ENCODE measurements at regions not wholly inside any gene's neighbourhood (a gene's known extent, or its start where the extent isn't known, plus 50 kb on each side); places are given as distances from the start of the nearest gene placed in this dataset.

DNA sequence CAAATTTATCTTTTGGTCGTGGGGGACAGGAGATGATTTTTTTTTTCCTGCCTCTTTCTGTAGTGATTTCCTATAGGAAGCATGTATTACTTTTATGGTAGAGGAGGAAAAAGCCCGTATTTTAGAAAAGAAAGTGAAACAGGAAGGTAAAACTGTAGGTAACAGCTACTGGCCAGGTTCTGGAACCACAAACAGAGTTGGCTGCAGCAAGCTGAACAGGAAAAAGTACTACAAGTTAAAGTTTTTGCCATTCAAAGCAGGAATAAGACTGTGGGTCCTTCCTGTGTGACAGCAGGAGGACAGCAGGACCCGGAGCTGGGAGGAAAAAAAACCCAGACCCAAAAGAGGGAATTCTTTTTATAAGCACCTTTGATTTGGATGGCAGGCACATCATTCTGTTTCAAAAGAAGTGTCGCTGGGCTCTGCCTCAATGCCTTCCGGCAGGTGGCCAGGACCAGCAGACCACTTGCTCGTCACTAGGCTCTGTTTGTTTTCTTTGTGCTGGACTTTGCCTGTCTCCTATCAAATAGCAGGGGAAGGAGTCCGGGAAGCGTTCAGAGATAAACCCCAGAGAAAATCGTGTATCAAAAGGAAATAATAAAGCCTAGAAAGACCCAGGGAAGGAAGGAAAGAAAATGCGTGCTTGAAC lies 277.9 kb downstream of the ADGRA3 start:
- in situ Hi-C loops (cut with HindIII; ENCODE audit: low sequenced_read_pairs), result no loop called here

DNA sequence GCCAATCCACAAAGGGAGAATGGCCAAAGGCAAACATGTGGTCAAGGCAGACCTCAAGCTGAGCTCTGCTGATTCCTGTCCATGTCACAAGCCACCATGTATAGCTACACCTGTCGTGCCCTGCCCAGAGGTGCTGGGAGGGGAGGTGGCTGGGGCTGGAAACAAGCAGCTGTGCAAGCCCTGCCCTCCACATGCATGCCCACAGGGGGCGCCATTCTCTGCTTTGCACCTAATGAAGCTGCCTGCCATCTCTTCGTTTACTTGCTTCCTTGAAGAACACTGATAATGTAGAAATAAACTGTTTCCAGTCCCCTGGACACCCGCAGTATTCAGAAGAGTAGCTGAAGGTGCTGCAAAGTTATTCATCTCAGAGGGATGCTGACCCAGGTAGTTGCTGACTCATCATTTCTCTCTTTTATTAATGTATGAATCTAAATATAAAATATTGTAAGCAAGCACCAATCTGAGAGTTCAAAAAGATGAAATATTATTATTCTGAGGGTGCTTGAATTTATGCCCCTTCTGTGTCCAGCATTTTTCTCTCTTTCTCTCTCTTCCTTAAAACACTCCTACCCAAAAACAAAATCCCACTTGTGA lies 278.6 kb downstream of the ADGRA3 start:
- TF ChIP-seq, protein P1, sequence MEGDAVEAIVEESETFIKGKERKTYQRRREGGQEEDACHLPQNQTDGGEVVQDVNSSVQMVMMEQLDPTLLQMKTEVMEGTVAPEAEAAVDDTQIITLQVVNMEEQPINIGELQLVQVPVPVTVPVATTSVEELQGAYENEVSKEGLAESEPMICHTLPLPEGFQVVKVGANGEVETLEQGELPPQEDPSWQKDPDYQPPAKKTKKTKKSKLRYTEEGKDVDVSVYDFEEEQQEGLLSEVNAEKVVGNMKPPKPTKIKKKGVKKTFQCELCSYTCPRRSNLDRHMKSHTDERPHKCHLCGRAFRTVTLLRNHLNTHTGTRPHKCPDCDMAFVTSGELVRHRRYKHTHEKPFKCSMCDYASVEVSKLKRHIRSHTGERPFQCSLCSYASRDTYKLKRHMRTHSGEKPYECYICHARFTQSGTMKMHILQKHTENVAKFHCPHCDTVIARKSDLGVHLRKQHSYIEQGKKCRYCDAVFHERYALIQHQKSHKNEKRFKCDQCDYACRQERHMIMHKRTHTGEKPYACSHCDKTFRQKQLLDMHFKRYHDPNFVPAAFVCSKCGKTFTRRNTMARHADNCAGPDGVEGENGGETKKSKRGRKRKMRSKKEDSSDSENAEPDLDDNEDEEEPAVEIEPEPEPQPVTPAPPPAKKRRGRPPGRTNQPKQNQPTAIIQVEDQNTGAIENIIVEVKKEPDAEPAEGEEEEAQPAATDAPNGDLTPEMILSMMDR (IDR thresholded peaks at IDR 0.05; ENCODE audit: low read depth, low read length, missing control alignments), result peak; percentile 27
- H3K4me3 ChIP-seq (ENCODE audit: low read depth, low read length), result no peak overlapping the region
- no peak for DNase-seq (ENCODE audit: low read depth)
- in situ Hi-C loops (cut with HindIII; ENCODE audit: low sequenced_read_pairs), result no loop called here

More for the DNA sequence above, 277.9 kb downstream of the ADGRA3 start:
- TF ChIP-seq, protein P1 (IDR thresholded peaks at IDR 0.05; ENCODE audit: low read depth, low read length, missing control alignments), result no peak
- DNase-seq (ENCODE audit: low read depth), result no peak
- H3K4me3 ChIP-seq (ENCODE audit: low read depth, low read length), result no peak overlapping the region

DNA sequence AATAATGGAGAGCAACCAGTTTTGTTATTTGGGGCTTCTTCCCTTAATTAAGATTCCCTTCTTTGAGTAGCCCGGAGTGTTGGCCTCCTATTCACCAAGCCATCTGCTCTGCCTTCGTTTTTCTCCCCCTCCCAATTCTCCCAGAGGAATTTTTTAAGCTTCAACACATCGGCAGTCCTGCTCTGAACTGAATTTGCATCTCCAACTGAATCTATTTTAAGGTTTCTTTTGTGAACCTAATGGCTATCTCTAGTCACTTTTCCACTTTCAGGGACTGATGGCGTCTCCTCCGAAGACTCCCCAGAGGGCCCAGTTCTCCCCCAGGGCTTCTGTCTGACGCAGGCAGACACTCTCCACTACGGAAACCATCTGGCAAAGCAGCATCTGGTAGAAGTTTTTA lies 280.2 kb downstream of the ADGRA3 start:
- TF ChIP-seq, protein P1 (IDR thresholded peaks at IDR 0.05; ENCODE audit: low read depth, low read length, missing control alignments), result no peak
- H3K4me3 ChIP-seq (ENCODE audit: low read depth, low read length), result no peak overlapping the region
- DNase-seq (ENCODE audit: low read depth), result no peak
- in situ Hi-C loops (cut with HindIII; ENCODE audit: low sequenced_read_pairs), result no loop called here

DNA sequence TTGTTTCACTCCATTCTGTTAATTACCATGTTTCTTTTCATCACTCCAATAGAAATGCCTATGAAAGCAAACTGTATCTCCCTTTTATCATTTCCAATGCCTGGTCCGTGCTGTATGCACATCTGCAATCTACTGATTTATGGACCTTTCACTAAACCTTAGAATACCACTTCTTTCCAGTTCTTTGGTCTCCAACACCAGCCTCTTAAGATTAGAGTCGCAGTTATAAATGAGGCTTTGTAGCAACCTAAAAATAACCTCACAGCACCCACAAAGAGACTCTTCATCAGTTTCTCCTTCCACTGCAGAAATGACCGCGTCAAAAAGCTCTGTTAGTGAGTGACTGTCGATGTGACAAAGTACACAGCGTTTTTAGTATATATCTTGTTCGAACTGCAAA lies 282.6 kb downstream of the ADGRA3 start:
- in situ Hi-C loops (cut with HindIII; ENCODE audit: low sequenced_read_pairs), result no loop called here
- H3K4me3 ChIP-seq (ENCODE audit: low read depth, low read length), result no peak overlapping the region
- DNase-seq (ENCODE audit: low read depth), result no peak
- TF ChIP-seq, protein P1 (IDR thresholded peaks at IDR 0.05; ENCODE audit: low read depth, low read length, missing control alignments), result no peak

DNA sequence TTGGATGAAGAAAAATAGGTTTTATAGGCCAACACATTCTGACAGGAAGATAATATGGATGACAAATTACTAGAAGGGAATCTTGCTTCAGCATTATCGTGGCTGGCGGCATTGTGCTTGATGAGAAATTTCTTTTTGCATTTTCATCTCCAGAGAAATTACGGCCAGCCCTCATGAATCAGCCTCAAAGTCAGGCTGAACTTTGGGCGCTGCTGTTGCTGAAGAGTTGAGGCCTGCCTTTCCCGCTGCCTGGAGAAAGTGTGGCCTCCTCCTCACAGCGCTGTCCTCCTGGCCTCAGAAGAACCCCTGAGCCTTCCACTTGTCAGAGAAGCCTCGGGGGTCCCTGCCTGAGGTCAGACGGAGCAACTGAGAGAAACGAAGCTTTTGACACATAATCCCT lies 272.4 kb upstream of the KCNIP4 start:
- DNase-seq (ENCODE audit: low read depth), result no peak
- TF ChIP-seq, protein P1 (IDR thresholded peaks at IDR 0.05; ENCODE audit: low read depth, low read length, missing control alignments), result no peak
- in situ Hi-C loops (cut with HindIII; ENCODE audit: low sequenced_read_pairs), result no loop called here

DNA sequence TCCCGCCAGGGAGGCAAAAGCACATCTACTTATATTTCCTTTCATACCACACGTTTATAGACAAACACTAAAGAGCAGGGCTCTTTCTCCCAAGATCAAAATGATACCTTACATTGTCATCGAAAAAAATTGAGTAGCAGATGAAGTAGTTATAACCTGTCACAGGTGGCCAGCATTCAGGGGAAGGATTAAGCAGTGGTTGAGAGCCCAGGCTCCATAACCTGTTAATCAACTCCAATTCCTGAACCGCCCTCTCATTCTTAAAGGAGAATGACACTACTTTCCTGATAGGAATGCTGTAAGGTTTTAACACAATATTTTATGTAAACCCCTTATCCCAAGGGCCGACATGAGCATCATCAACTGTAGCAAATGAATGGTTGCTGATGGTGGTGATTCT lies 268.9 kb upstream of the KCNIP4 start:
- TF ChIP-seq, protein P1 (IDR thresholded peaks at IDR 0.05; ENCODE audit: low read depth, low read length, missing control alignments), result no peak
- in situ Hi-C loops (cut with HindIII; ENCODE audit: low sequenced_read_pairs), result no loop called here
- DNase-seq (ENCODE audit: low read depth), result no peak
- no peak overlapping the region for H3K4me3 ChIP-seq (ENCODE audit: low read depth, low read length)

More for the DNA sequence above, 272.4 kb upstream of the KCNIP4 start:
- H3K4me3 ChIP-seq (ENCODE audit: low read depth, low read length), result no peak overlapping the region
